OCI-M2 (cell line): ENCODE measurements at regions not wholly inside any gene's neighbourhood (a gene's known extent, or its start where the extent isn't known, plus 50 kb on each side); places are given as distances from the start of the nearest gene placed in this dataset.

Experiments used
- DNase-seq: peaks from one replicate; lab custom pipeline; 2025; ENCODE audit not compliant: unreplicated experiment; lab: John Stamatoyannopoulos, UW

GRCh38 chr18:10032331-10033015 is 118.7 kb downstream of the VAPA start:
- DNase-seq: no peak

- no peak for DNase-seq
These were observed 119.2 kb downstream of the VAPA start for GRCh38 chr18:10033016-10033399.

- no peak for DNase-seq
These were observed 121.6 kb downstream of the VAPA start for GRCh38 chr18:10035281-10035991.

GRCh38 chr18:10036479-10036878 is 122.7 kb downstream of the VAPA start:
- DNase-seq: no peak

- DNase-seq: no peak
These were observed 123.4 kb downstream of the VAPA start for GRCh38 chr18:10037181-10037580.

- no peak for DNase-seq
These were observed 124.5 kb downstream of the VAPA start for GRCh38 chr18:10038268-10038667.

GRCh38 chr18:10040287-10041011 is 126.6 kb downstream of the VAPA start:
- DNase-seq: no peak

- no peak for DNase-seq
These were observed 127.4 kb downstream of the VAPA start for GRCh38 chr18:10041180-10041579.

- no peak for DNase-seq
These were observed 128.7 kb downstream of the VAPA start for GRCh38 chr18:10042492-10042891.

GRCh38 chr18:10044054-10044453 is 130.2 kb downstream of the VAPA start:
- no peak for DNase-seq

GRCh38 chr18:10045296-10045891 is 131.6 kb downstream of the VAPA start:
- DNase-seq: no peak

GRCh38 chr18:10046178-10046807 is 132.5 kb downstream of the VAPA start:
- DNase-seq: no peak

- no peak for DNase-seq
These were observed 133.4 kb downstream of the VAPA start for GRCh38 chr18:10047237-10047636.

- DNase-seq: no peak
These were observed 135.9 kb downstream of the VAPA start for GRCh38 chr18:10049747-10050146.

- DNase-seq: no peak
These were observed 137.1 kb downstream of the VAPA start for GRCh38 chr18:10050956-10051355.

- DNase-seq: no peak
These were observed 138.2 kb downstream of the VAPA start for GRCh38 chr18:10051877-10052631.

GRCh38 chr18:10052871-10053270 is 139.1 kb downstream of the VAPA start:
- DNase-seq: no peak

- DNase-seq: no peak
These were observed 140.0 kb downstream of the VAPA start for GRCh38 chr18:10053861-10054260.

- no peak for DNase-seq
These were observed 140.6 kb downstream of the VAPA start for GRCh38 chr18:10054366-10054765.

GRCh38 chr18:10055125-10055750 is 141.4 kb downstream of the VAPA start:
- DNase-seq: no peak
